Coronary artery (tissue), 2 donors: ENCODE measurements at regions not wholly inside any gene's neighbourhood (a gene's known extent, or its start where the extent isn't known, plus 50 kb on each side); places are given as distances from the start of the nearest gene placed in this dataset.

Experiments
- DNase-seq: peaks from one replicate; pipeline ENCODE4 v3.0.0-alpha.2; 2017; ENCODE audit warnings: low spot score
- H3K27ac ChIP-seq, 2 donors: fragments of 200-600 bp; sonication (generic); one replicate each; pipeline ENCODE4 v1.5.1; 2016 to 2019
- H3K4me3 ChIP-seq: fragments of 200-600 bp; sonication (generic); 2 replicates; pipeline ENCODE4 v1.5.1; 2016; ENCODE audit warnings: mild to moderate bottlenecking, moderate library complexity
- TF ChIP-seq, protein P1 (sequence below): fragments of 200-600 bp; sonication (generic); IDR thresholded peaks from one replicate; pipeline ENCODE4 v1.5.1; 2019; ENCODE audit warnings: antibody characterized with exemption

DNA sequence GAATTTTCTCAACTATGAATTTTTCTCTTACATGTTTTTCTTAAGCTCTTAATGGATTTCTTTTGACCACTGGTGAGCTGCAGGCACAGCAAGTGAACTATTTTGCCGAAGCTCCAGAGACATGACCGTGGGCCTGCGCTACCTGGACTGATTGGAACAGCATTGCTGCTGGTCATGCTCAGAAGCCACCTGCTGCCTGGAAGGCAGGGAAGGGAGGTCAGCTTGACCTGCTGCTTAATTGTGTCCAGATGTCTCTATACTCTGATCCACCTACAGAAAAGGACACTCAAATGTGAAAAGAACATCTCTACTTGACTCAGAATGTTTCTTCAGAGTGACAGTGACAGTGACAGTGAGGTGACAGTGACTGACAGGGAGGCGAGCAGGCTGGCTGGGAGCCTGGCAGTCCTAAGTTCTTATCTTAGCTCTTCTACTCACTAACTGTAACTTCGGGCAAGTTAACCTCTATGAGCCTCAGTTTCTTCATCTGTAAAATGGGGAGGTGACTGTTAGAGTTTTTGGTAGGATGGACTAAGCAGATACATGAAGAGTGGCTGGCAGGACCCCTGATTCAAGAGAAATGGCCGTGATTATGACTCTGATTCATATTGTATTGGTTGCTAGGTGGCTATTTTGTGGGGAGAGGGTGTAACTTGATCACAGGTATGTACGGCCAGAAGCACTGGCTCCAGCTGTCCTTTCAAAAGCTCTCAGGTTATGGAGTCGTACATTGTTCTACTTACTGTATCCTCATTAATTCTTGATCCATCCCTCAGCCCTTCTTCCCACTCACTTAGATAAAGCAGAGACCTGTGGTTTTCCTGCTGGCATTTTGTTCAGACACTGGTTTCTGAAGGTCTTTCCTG is 54.8 kb upstream of the DLG1 start:
- Histone ChIP-seq H3K4me3 (no peak overlapping the region), H3K27ac (no peak overlapping the region)
- DNase-seq = no peak
- TF ChIP-seq, protein P1, sequence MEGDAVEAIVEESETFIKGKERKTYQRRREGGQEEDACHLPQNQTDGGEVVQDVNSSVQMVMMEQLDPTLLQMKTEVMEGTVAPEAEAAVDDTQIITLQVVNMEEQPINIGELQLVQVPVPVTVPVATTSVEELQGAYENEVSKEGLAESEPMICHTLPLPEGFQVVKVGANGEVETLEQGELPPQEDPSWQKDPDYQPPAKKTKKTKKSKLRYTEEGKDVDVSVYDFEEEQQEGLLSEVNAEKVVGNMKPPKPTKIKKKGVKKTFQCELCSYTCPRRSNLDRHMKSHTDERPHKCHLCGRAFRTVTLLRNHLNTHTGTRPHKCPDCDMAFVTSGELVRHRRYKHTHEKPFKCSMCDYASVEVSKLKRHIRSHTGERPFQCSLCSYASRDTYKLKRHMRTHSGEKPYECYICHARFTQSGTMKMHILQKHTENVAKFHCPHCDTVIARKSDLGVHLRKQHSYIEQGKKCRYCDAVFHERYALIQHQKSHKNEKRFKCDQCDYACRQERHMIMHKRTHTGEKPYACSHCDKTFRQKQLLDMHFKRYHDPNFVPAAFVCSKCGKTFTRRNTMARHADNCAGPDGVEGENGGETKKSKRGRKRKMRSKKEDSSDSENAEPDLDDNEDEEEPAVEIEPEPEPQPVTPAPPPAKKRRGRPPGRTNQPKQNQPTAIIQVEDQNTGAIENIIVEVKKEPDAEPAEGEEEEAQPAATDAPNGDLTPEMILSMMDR = no peak

DNA sequence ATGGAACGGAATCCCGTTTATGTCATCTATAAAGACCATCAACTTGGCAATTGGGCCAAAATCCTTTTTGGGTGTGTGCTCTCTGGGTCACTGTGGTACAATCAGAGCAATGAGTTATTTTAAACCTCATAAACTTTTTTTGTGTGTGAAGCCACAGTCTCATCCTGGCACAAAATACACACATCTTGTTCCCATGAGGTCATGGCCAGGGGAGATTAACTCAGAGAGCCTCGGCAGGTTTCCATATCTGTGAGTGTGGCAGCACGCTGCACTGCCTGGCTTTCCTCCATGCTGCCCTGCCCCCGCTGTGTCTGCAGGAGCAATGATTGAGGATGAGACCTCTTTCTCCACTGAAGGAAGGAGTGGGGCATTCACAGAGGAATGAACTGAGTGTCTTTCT is 54.0 kb upstream of the DLG1 start:
- Histone ChIP-seq H3K4me3 (no peak overlapping the region), H3K27ac (no peak overlapping the region)
- no peak for DNase-seq
- TF ChIP-seq, protein P1 = no peak

DNA sequence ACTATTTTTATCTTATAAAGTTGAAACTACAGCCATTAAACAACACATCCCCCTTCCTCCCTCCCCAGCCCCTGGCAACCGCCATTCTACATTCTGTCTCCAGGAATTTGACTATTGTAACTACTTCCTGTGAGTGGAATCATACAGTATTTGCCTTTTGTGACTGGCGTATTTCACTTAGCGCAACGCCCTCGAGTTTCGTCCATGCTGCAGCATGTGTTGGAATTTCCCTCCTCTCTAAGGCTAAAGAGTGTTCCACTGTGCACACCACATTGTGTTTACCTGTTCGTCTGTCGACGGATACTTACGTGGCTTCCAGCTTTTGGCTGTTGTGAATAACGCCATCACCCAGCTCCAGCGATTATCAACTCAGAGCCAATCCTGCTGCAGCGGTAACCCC is 52.0 kb upstream of the DLG1 start:
- Histone ChIP-seq H3K4me3 (no peak overlapping the region), H3K27ac (no peak overlapping the region)
- no peak for DNase-seq
- TF ChIP-seq, protein P1 = no peak

DNA sequence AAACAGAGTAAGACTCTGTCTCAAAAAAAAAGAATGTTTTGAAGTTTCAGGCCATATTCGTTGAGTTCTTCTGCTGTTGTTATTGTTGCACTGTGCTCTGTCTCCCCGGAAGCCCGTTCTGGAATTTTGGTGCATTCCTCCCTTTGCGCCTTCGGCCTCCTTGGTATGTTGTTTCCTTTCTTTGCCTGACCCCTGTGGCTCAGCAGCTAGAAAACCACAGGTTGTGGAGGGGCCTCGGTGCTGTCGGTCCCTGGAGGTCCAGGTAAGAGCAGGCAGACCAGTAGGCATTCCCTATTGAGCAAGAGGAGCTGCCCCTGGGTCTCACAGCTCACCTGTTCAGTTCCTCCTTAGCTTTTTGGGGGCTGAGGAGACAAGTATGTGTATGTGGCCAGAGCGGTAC is 51.0 kb upstream of the DLG1 start:
- Histone ChIP-seq H3K4me3 (no peak overlapping the region), H3K27ac (no peak overlapping the region)
- DNase-seq = no peak
- TF ChIP-seq, protein P1 = no peak
